ENCODE measurements at regions not wholly inside any gene's neighbourhood (a gene's known extent, or its start where the extent isn't known, plus 50 kb on each side); places are given as distances from the start of the nearest gene placed in this dataset.

- TF ChIP-seq CREB1 (IDR thresholded peaks at IDR 0.05; ENCODE audit: low read depth) (no peak), TAF1 (IDR thresholded peaks at IDR 0.05; ENCODE audit: low read depth) (no peak), TEAD4 (IDR thresholded peaks at IDR 0.05) (no peak), RAD21 (IDR thresholded peaks at IDR 0.05; ENCODE audit: low read depth) (no peak), EP300 (IDR thresholded peaks at IDR 0.05; ENCODE audit: borderline replicate concordance) (no peak), YY1 (IDR thresholded peaks at IDR 0.05; ENCODE audit: low read depth) (no peak)
- TF ChIP-seq, protein P1, sequence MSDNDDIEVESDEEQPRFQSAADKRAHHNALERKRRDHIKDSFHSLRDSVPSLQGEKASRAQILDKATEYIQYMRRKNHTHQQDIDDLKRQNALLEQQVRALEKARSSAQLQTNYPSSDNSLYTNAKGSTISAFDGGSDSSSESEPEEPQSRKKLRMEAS (IDR thresholded peaks at IDR 0.05), result no peak
Measured at GRCh38 chr10:10853954-10854353, 163.7 kb upstream of the CELF2 start.
